CD14-positive monocyte (primary cell): ENCODE measurements at regions not wholly inside any gene's neighbourhood (a gene's known extent, or its start where the extent isn't known, plus 50 kb on each side); places are given as distances from the start of the nearest gene placed in this dataset.

ENCODE experiments used
- DNase-seq, 3 donors: peaks; one replicate each; pipeline ENCODE4 v3.0.0-alpha.2; 2011 to 2022
- H2AFZ ChIP-seq: 2 replicates; pipeline ENCODE4 v1.6.0; 2012; ENCODE audit warnings: mild to moderate bottlenecking, low read depth, low read length, inconsistent platforms; ENCODE audit not compliant: insufficient read depth, poor library complexity, severe bottlenecking
- H3K27ac ChIP-seq, 2 donors: 1 replicate in 1 of 2; 2 replicates in 1 of 2; pipeline ENCODE4 v1.5.1; 2012 to 2013; ENCODE audit warnings: low read length in 2 of 2, control low read depth in 1 of 2, inconsistent platforms in 1 of 2, low read depth in 1 of 2, mild to moderate bottlenecking in 1 of 2
- H3K27me3 ChIP-seq, 2 donors: one replicate each; pipeline versions ENCODE4 v1.6.0 to v1.6.1; 2011 to 2013; ENCODE audit warnings: low read length in 2 of 2; ENCODE audit not compliant: control insufficient read depth in 2 of 2, insufficient read depth in 2 of 2
- H3K36me3 ChIP-seq, 2 donors: replicated peaks in 1 of 2; 1 replicate in 1 of 2; 2 replicates in 1 of 2; pipeline versions ENCODE4 v1.5.1 to v1.6.1; 2012 to 2013; ENCODE audit warnings: low read length in 2 of 2, control low read depth in 1 of 2, inconsistent platforms in 1 of 2, mild to moderate bottlenecking in 1 of 2; ENCODE audit not compliant: insufficient read depth in 2 of 2, control insufficient read depth in 1 of 2
- H3K4me1 ChIP-seq, 2 donors: 1 replicate in 1 of 2; 2 replicates in 1 of 2; pipeline versions ENCODE4 v1.5.1 to v1.6.1; 2012 to 2013; ENCODE audit warnings: low read length in 2 of 2, control low read depth in 1 of 2, inconsistent platforms in 1 of 2, mild to moderate bottlenecking in 1 of 2, moderate library complexity in 1 of 2; ENCODE audit not compliant: insufficient read depth in 2 of 2, control insufficient read depth in 1 of 2
- H3K4me2 ChIP-seq: replicated peaks from 2 replicates; pipeline ENCODE3; 2012; ENCODE audit warnings: low read length, moderate library complexity, mild to moderate bottlenecking; ENCODE audit not compliant: poor library complexity, severe bottlenecking; ENCODE audit errors: extremely low read depth
- H3K4me3 ChIP-seq, 3 experiments: fragments of 200-600 bp in 1 of 3; sonication (generic) in 1 of 3; replicated peaks in 1 of 3; 1 replicate in 2 of 3; 2 replicates in 1 of 3; pipeline ENCODE4 v1.5.1; 2011 to 2013; ENCODE audit warnings: low read length in 3 of 3, mild to moderate bottlenecking in 3 of 3, control low read depth in 2 of 3, low read depth in 2 of 3, inconsistent platforms in 1 of 3, moderate library complexity in 1 of 3
- H3K79me2 ChIP-seq: 2 replicates; pipeline ENCODE4 v1.6.0; 2012; ENCODE audit warnings: mild to moderate bottlenecking, control low read depth, inconsistent platforms, low read length, moderate library complexity; ENCODE audit not compliant: insufficient read depth
- H3K9ac ChIP-seq: 2 replicates; pipeline ENCODE4 v1.6.0; 2017; ENCODE audit warnings: low read length, mild to moderate bottlenecking; ENCODE audit not compliant: insufficient read depth, poor library complexity, severe bottlenecking
- H3K9me3 ChIP-seq, 2 donors: replicated peaks in 1 of 2; 1 replicate in 1 of 2; 2 replicates in 1 of 2; pipeline versions ENCODE4 v1.5.1 to v1.6.1; 2012 to 2013; ENCODE audit warnings: low read length in 2 of 2, control low read depth in 1 of 2; ENCODE audit not compliant: control insufficient read depth in 1 of 2, insufficient read depth in 1 of 2
- H4K20me1 ChIP-seq: 2 replicates; pipeline ENCODE4 v1.6.0; 2012; ENCODE audit warnings: mild to moderate bottlenecking, low read length, control low read depth, moderate library complexity; ENCODE audit not compliant: insufficient read depth
- H3K27ac Mint-ChIP-seq, 7 donors: one replicate each; pipeline ENCODE4 v1.8.0; 2020; ENCODE audit warnings: mild to moderate bottlenecking in 7 of 7, mixed read lengths in 7 of 7, moderate library complexity in 6 of 7, inconsistent platforms in 2 of 7
- H3K27me3 Mint-ChIP-seq, 3 donors: one replicate each; pipeline ENCODE4 v1.8.0; 2021 to 2022; ENCODE audit warnings: low read depth in 3 of 3, mild to moderate bottlenecking in 3 of 3, mixed read lengths in 3 of 3, moderate library complexity in 3 of 3, inconsistent platforms in 1 of 3
- H3K36me3 Mint-ChIP-seq, 2 donors: one replicate each; pipeline ENCODE4 v1.8.0; 2020; ENCODE audit warnings: mixed read lengths in 2 of 2, inconsistent platforms in 1 of 2, mild to moderate bottlenecking in 1 of 2
- H3K4me1 Mint-ChIP-seq: one replicate; pipeline ENCODE4 v1.8.0; 2020; ENCODE audit warnings: mild to moderate bottlenecking, mixed read lengths
- H3K4me3 Mint-ChIP-seq, 2 donors: one replicate each; pipeline ENCODE4 v1.8.0; 2020; ENCODE audit warnings: mild to moderate bottlenecking in 2 of 2, mixed read lengths in 2 of 2, moderate library complexity in 1 of 2
- H3K9me3 Mint-ChIP-seq, 7 donors: one replicate each; pipeline ENCODE4 v1.8.0; 2020 to 2022; ENCODE audit warnings: mixed read lengths in 7 of 7, mild to moderate bottlenecking in 6 of 7, moderate library complexity in 6 of 7, inconsistent platforms in 2 of 7
- CTCF ChIP-seq: fragments of 200-600 bp; IDR thresholded peaks from one replicate; pipeline ENCODE4 v1.8.0; 2022; ENCODE audit warnings: antibody characterized with exemption, mild to moderate bottlenecking
- WGBS: methylation state at CpG from one replicate; pipeline ENCODE4 v1.1.5; 2013; ENCODE audit warnings: missing lambda C conversion rate; ENCODE audit not compliant: insufficient coverage; 5-methylcytosine and 5-hydroxymethylcytosine counted together
- intact Hi-C, 2 donors: fragments of 100-400 bp; cut with micrococcal nuclease; formaldehyde crosslinking; loops; one replicate each; pipeline versions ENCODE4 v1.15.0 to v1.15.1; 2023

DNA sequence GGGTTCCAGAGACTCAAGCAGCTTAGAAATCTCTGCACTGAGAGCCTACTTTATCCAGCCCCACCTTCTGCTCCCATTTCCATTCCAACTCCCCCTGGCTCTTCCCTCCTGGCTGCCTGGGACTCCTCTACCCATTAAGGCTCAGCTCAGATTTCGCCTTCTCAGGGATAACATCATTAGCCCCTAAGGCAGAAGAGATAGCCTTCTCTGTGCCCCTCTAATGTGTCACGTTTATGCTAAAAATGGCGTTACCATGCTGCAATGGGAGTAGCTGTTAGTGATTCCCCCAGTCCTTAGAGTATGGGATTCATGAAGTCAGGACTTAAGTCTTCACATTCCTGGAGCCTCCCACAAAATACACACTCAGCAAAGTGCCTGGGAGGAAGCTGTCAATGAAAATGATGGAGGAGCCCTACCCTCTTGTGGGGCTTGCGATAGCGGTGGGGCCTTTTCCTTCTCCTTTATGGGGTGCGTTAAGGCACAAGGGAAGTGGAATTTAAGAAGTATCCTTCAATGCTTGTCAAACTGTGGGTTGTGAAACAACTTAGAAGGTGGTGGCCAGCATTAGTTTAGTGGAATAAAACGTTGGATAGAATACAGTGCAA, 144.7 kb upstream of the COPS8 start:
- peaks cover 0 to 5% (median 0%) of the 10 kb centered on the region in 7 donors for H3K9me3 Mint-ChIP-seq
- peaks cover 3 to 17% (median 9%) of the 10 kb centered on the region in 3 donors for H3K27me3 Mint-ChIP-seq
- Histone ChIP-seq H2AFZ (no peak overlapping the region), H3K27me3 (no peaks in the 10 kb centered on the region), H3K79me2 (no peaks in the 10 kb centered on the region), H3K4me1 (peaks cover 9 to 10% of the 10 kb centered on the region in 2 donors), H4K20me1 (no peaks in the 10 kb centered on the region), H3K4me3 (no peak overlapping the region), H3K4me2 (no peak overlapping the region), H3K27ac (no peak overlapping the region), H3K9ac (no peak overlapping the region), H3K36me3 (no peaks in the 10 kb centered on the region), H3K9me3 (no peaks in the 10 kb centered on the region)
- no peak overlapping the region for H3K4me3 Mint-ChIP-seq
- H3K4me1 Mint-ChIP-seq = peaks cover 13% of the 10 kb centered on the region
- H3K27ac Mint-ChIP-seq = peak overlapping the region in 1 of 7 donors; percentile 7
- peak in 2 of 3 donors; percentile 17 to 26 for DNase-seq
- no peaks in the 10 kb centered on the region for H3K36me3 Mint-ChIP-seq
- WGBS = 25% methylated on average over 4 of the region's 7 CpGs
- intact Hi-C loops = no loop called here
- no peak for TF ChIP-seq CTCF

DNA sequence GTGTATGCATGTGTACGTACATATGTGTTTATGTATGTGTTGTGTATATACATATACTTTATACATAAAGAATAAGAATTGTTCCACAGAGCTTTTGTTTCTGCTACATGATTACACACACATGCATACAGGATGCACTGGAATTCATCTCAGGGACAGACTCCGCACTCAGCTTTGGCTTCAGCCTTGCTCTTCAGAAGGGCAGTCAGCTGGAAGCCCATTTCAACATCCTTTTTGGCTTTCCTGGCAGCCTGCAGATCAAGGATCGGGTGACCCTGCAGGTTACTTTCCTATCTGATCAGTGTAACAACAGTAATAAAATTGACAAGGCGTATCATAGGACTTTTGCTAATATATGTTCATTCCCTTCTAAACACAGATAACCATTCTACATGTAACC, 144.1 kb upstream of the COPS8 start:
- Histone ChIP-seq H3K27ac (no peak overlapping the region), H3K27me3 (no peaks in the 10 kb centered on the region), H3K79me2 (no peaks in the 10 kb centered on the region), H3K9ac (no peak overlapping the region), H3K9me3 (no peaks in the 10 kb centered on the region), H3K4me2 (no peak overlapping the region), H3K4me3 (no peak overlapping the region), H4K20me1 (no peaks in the 10 kb centered on the region), H2AFZ (no peak overlapping the region), H3K36me3 (no peaks in the 10 kb centered on the region), H3K4me1 (peaks cover 9 to 10% of the 10 kb centered on the region in 2 donors)
- WGBS = 100% methylated on average over 3 of the region's 4 CpGs
- no peak overlapping the region for H3K27ac Mint-ChIP-seq
- TF ChIP-seq CTCF = no peak
- no peak overlapping the region for H3K4me3 Mint-ChIP-seq
- peaks cover 0 to 5% (median 0%) of the 10 kb centered on the region in 7 donors for H3K9me3 Mint-ChIP-seq
- H3K36me3 Mint-ChIP-seq = no peaks in the 10 kb centered on the region
- DNase-seq = no peak
- intact Hi-C loops = no loop called here
- H3K4me1 Mint-ChIP-seq = peaks cover 13% of the 10 kb centered on the region
- peaks cover 3 to 19% (median 9%) of the 10 kb centered on the region in 3 donors for H3K27me3 Mint-ChIP-seq
